ENCODE measurements at regions not wholly inside any gene's neighbourhood (a gene's known extent, or its start where the extent isn't known, plus 50 kb on each side); places are given as distances from the start of the nearest gene placed in this dataset.
A peak's percentile ranks its signal among the peaks of the same experiment; 100 is the strongest.

GRCh38 chr5:68805444-68805843 lies 288.4 kb upstream of the SLC30A5 start:
- TF ChIP-seq EZH2 (IDR thresholded peaks at IDR 0.05) = no peak
- no peak for TF ChIP-seq CTCF (IDR thresholded peaks at IDR 0.05)
- TF ChIP-seq EZH2phosphoT487 (IDR thresholded peaks at IDR 0.05) = no peak
- Histone ChIP-seq H3K4me3 (no peak overlapping the region), H3K27me3 (no peaks in the 10 kb centered on the region), H3K36me3 (no peaks in the 10 kb centered on the region), H2AFZ (replicated peaks) (no peak overlapping the region), H3K4me1 (no peaks in the 10 kb centered on the region), H3K9ac (no peak overlapping the region), H4K20me1 (ENCODE audit: low read depth) (no peaks in the 10 kb centered on the region), H3K27ac (no peak overlapping the region), H3K79me2 (ENCODE audit: low read depth) (no peaks in the 10 kb centered on the region), H3F3A (ENCODE audit: low read depth) (no peaks in the 10 kb centered on the region), H3K4me2 (no peak overlapping the region), H3K9me3 (ENCODE audit: low read depth) (no peaks in the 10 kb centered on the region)
- H3K4me1 Mint-ChIP-seq = peaks cover 6% of the 10 kb centered on the region
- no peak overlapping the region for H3K27ac Mint-ChIP-seq
- H3K36me3 Mint-ChIP-seq = no peaks in the 10 kb centered on the region
- peaks cover 20% of the 10 kb centered on the region for H3K9me3 Mint-ChIP-seq
- no peak for DNase-seq (ENCODE audit: low spot score)
- H3K4me3 Mint-ChIP-seq = no peak overlapping the region
- H3K27me3 Mint-ChIP-seq (ENCODE audit: insufficient read depth, low read depth) = no peaks in the 10 kb centered on the region

- no peak for DNase-seq (ENCODE audit: low spot score)
- Histone ChIP-seq H3K9me3 (ENCODE audit: low read depth) (no peaks in the 10 kb centered on the region), H3K27me3 (no peaks in the 10 kb centered on the region), H3K36me3 (no peaks in the 10 kb centered on the region), H3K27ac (no peak overlapping the region), H3K9ac (no peak overlapping the region), H3K79me2 (ENCODE audit: low read depth) (no peaks in the 10 kb centered on the region), H2AFZ (replicated peaks) (peak overlapping the region; percentile 92), H4K20me1 (ENCODE audit: low read depth) (no peaks in the 10 kb centered on the region), H3K4me3 (no peak overlapping the region), H3K4me2 (no peak overlapping the region), H3F3A (ENCODE audit: low read depth) (no peaks in the 10 kb centered on the region), H3K4me1 (no peaks in the 10 kb centered on the region)
- no peak for TF ChIP-seq CTCF (IDR thresholded peaks at IDR 0.05)
- no peak for TF ChIP-seq EZH2phosphoT487 (IDR thresholded peaks at IDR 0.05)
- no peak for TF ChIP-seq EZH2 (IDR thresholded peaks at IDR 0.05)
- Mint-ChIP-seq H3K9me3 (no peaks in the 10 kb centered on the region), H3K4me1 (no peaks in the 10 kb centered on the region), H3K27me3 (ENCODE audit: insufficient read depth, low read depth) (no peaks in the 10 kb centered on the region), H3K27ac (no peak overlapping the region), H3K4me3 (no peak overlapping the region), H3K36me3 (no peaks in the 10 kb centered on the region)
These were observed 276.2 kb upstream of the SLC30A5 start for GRCh38 chr5:68817632-68818031.

GRCh38 chr5:68818057-68818695 lies 275.6 kb upstream of the SLC30A5 start:
- no peak overlapping the region for H3K4me3 ChIP-seq
- Mint-ChIP-seq H3K4me1 (no peaks in the 10 kb centered on the region), H3K36me3 (no peaks in the 10 kb centered on the region), H3K9me3 (no peaks in the 10 kb centered on the region), H3K4me3 (no peak overlapping the region), H3K27ac (no peak overlapping the region), H3K27me3 (ENCODE audit: insufficient read depth, low read depth) (no peaks in the 10 kb centered on the region)
- H3K27me3 ChIP-seq = no peaks in the 10 kb centered on the region
- peak; percentile 12 for DNase-seq (ENCODE audit: low spot score)
- no peaks in the 10 kb centered on the region for H3K4me1 ChIP-seq
- H3K9ac ChIP-seq = no peak overlapping the region
- peak overlapping the region; percentile 92 for H2AFZ ChIP-seq (replicated peaks)
- no peaks in the 10 kb centered on the region for H3K9me3 ChIP-seq (ENCODE audit: low read depth)
- no peaks in the 10 kb centered on the region for H3K36me3 ChIP-seq
- H3K27ac ChIP-seq = no peak overlapping the region
- no peak overlapping the region for H3K4me2 ChIP-seq
- no peak for TF ChIP-seq EZH2 (IDR thresholded peaks at IDR 0.05)
- TF ChIP-seq CTCF (IDR thresholded peaks at IDR 0.05) = peak; percentile 6
- no peaks in the 10 kb centered on the region for H4K20me1 ChIP-seq (ENCODE audit: low read depth)
- no peaks in the 10 kb centered on the region for H3F3A ChIP-seq (ENCODE audit: low read depth)
- H3K79me2 ChIP-seq (ENCODE audit: low read depth) = no peaks in the 10 kb centered on the region

Measured in neural progenitor cell (in vitro differentiated cells).